Keratinocyte (primary cell): ENCODE measurements at regions not wholly inside any gene's neighbourhood (a gene's known extent, or its start where the extent isn't known, plus 50 kb on each side); places are given as distances from the start of the nearest gene placed in this dataset.

Experiments
- DNase-seq: peaks from one replicate; pipeline ENCODE4 v3.0.0-alpha.2; 2011; ENCODE audit warnings: low read depth, missing footprints, low spot score
- FAIRE-seq: peaks from 2 replicates; lab custom pipeline; 2011; peaks lifted over from hg19 to GRCh38; lab: Jason Lieb, UNC
- H2AFZ ChIP-seq: 2 replicates; pipeline ENCODE4 v1.6.0; 2012; ENCODE audit warnings: low read length, control low read depth, inconsistent platforms; ENCODE audit not compliant: control insufficient read depth
- H3K27ac ChIP-seq: 2 replicates; pipeline ENCODE4 v1.5.1; 2011; ENCODE audit warnings: low read length; ENCODE audit not compliant: control insufficient read depth, insufficient read depth
- H3K27me3 ChIP-seq: 3 replicates; pipeline ENCODE4 v1.6.0; 2011; ENCODE audit warnings: low read length; ENCODE audit not compliant: control insufficient read depth, insufficient read depth; ENCODE audit errors: extremely low read depth
- H3K36me3 ChIP-seq, 2 experiments: 2 replicates in 1 of 2; 3 replicates in 1 of 2; pipeline ENCODE4 v1.5.1; 2011; ENCODE audit warnings: low read length in 2 of 2, mild to moderate bottlenecking in 1 of 2; ENCODE audit not compliant: control insufficient read depth in 2 of 2, insufficient read depth in 2 of 2; ENCODE audit errors: extremely low read depth in 1 of 2
- H3K4me1 ChIP-seq: 3 replicates; pipeline ENCODE4 v1.5.1; 2011; ENCODE audit warnings: low read length; ENCODE audit not compliant: control insufficient read depth, insufficient read depth; ENCODE audit errors: extremely low read depth
- H3K4me2 ChIP-seq: 3 replicates; pipeline ENCODE4 v1.6.0; 2011; ENCODE audit warnings: low read depth, low read length; ENCODE audit not compliant: control insufficient read depth, insufficient read depth; ENCODE audit errors: extremely low read depth
- H3K4me3 ChIP-seq, 3 experiments: fragments of 200-600 bp in 1 of 3; sonication (generic) in 1 of 3; 2 replicates in 2 of 3; 3 replicates in 1 of 3; pipeline ENCODE4 v1.5.1; 2011 to 2016; ENCODE audit warnings: low read length in 3 of 3, mild to moderate bottlenecking in 3 of 3, control low read depth in 2 of 3, inconsistent platforms in 1 of 3, low read depth in 1 of 3, mixed read lengths in 1 of 3, mixed run types in 1 of 3, moderate library complexity in 1 of 3; ENCODE audit not compliant: control insufficient read depth in 2 of 3, insufficient read depth in 2 of 3; ENCODE audit errors: extremely low read depth in 1 of 3
- H3K79me2 ChIP-seq: 2 replicates; pipeline ENCODE4 v1.6.0; 2012; ENCODE audit warnings: low read length; ENCODE audit not compliant: control insufficient read depth, insufficient read depth
- H3K9ac ChIP-seq: 3 replicates; pipeline ENCODE4 v1.6.0; 2011; ENCODE audit warnings: low read length; ENCODE audit not compliant: control insufficient read depth, insufficient read depth; ENCODE audit errors: extremely low read depth
- H3K9me1 ChIP-seq: 3 replicates; pipeline ENCODE4 v1.6.0; 2011; ENCODE audit warnings: low read length; ENCODE audit not compliant: control insufficient read depth, insufficient read depth; ENCODE audit errors: extremely low read depth
- H3K9me3 ChIP-seq: 2 replicates; pipeline ENCODE4 v1.5.1; 2012; ENCODE audit warnings: low read depth, low read length; ENCODE audit not compliant: control insufficient read depth
- H4K20me1 ChIP-seq: 3 replicates; pipeline ENCODE4 v1.6.0; 2011; ENCODE audit warnings: low read length; ENCODE audit not compliant: control insufficient read depth, insufficient read depth; ENCODE audit errors: extremely low read depth
- EZH2 ChIP-seq: IDR thresholded peaks from one replicate; pipeline ENCODE4 v1.6.1; 2012; ENCODE audit warnings: inconsistent platforms, mild to moderate bottlenecking, low read length, moderate library complexity
- dilution Hi-C: fragments of 300-500 bp; cut with MboI; formaldehyde crosslinking; loops from one replicate; pipeline ENCODE4 v1.7.0; 2020; ENCODE audit warnings: low sequenced_read_pairs; ENCODE audit not compliant: extremely low pct_ligation_motif_present
- TF ChIP-seq, protein P1 (sequence below), 3 experiments: IDR thresholded peaks in 1 of 3; conservative IDR thresholded peaks in 1 of 3; optimal IDR thresholded peaks in 1 of 3; 2 replicates in 2 of 3; 3 replicates in 1 of 3; pipeline versions ENCODE3 to v1.5.1; 2011; ENCODE audit warnings: low read length in 3 of 3, mild to moderate bottlenecking in 3 of 3, moderate library complexity in 2 of 3, control low read depth in 1 of 3, inconsistent platforms in 1 of 3; ENCODE audit not compliant: insufficient read depth in 2 of 3; ENCODE audit errors: extremely low read depth in 1 of 3

DNA sequence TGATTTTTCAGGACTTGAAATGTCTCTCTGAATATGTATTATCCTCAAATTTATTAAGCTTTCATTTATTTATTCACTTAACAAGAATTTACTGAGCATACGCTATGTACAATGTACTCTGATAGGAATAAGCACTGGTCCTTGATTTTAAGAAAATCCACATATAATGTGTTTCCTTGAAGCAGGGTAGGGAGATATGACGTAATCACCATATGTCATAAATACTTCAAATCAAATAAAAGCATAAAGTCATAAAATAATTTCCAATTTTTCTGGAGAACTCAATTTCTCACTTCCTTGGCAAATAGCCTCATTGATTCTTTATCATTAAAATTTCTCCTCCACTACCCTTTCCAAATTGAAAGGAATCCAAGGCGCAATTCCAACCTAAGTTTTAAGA lies 177.8 kb upstream of the GAP43 start:
- dilution Hi-C loops, result no loop called here
- no peaks in the 10 kb centered on the region for H3K27me3 ChIP-seq
- DNase-seq, result no peak
- no peaks in the 10 kb centered on the region for H3K4me1 ChIP-seq
- no peaks in the 10 kb centered on the region for H3K9me1 ChIP-seq
- H3K79me2 ChIP-seq, result no peaks in the 10 kb centered on the region
- H3K27ac ChIP-seq, result no peak overlapping the region
- H3K4me3 ChIP-seq, result no peak overlapping the region
- no peak overlapping the region for H2AFZ ChIP-seq
- FAIRE-seq, result no peak
- H4K20me1 ChIP-seq, result no peaks in the 10 kb centered on the region
- TF ChIP-seq EZH2, result no peak
- TF ChIP-seq, protein P1, sequence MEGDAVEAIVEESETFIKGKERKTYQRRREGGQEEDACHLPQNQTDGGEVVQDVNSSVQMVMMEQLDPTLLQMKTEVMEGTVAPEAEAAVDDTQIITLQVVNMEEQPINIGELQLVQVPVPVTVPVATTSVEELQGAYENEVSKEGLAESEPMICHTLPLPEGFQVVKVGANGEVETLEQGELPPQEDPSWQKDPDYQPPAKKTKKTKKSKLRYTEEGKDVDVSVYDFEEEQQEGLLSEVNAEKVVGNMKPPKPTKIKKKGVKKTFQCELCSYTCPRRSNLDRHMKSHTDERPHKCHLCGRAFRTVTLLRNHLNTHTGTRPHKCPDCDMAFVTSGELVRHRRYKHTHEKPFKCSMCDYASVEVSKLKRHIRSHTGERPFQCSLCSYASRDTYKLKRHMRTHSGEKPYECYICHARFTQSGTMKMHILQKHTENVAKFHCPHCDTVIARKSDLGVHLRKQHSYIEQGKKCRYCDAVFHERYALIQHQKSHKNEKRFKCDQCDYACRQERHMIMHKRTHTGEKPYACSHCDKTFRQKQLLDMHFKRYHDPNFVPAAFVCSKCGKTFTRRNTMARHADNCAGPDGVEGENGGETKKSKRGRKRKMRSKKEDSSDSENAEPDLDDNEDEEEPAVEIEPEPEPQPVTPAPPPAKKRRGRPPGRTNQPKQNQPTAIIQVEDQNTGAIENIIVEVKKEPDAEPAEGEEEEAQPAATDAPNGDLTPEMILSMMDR (optimal IDR thresholded peaks at IDR 0.05 in 1 of 3, IDR thresholded peaks at IDR 0.05 in 1 of 3, conservative IDR thresholded peaks at IDR 0.05 in 1 of 3; ENCODE audit: extremely low read depth in 1 of 3, insufficient read depth in 2 of 3, low read length in 3 of 3), result no peak
- no peak overlapping the region for H3K9ac ChIP-seq
- H3K4me2 ChIP-seq, result no peak overlapping the region
- H3K9me3 ChIP-seq, result no peaks in the 10 kb centered on the region
- no peaks in the 10 kb centered on the region for H3K36me3 ChIP-seq

DNA sequence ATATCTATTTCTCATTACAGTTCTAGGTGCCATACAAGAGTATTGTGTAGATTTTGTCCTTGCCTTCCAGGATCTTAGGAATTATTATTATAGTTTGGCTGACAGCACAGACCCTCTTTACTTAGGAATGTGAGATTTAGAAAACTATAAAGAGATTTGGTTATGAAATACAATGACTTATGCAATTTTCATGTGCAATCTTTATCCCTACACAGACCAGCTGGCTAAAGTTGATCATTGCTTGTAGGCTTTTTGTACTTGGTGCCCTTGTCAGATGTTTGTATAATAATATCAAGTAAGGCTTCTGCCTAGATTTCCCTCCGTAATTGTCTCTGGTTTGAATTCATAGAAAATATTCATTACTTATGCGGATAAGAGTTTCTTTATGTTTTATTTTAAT lies 174.5 kb upstream of the GAP43 start:
- Histone ChIP-seq H2AFZ (no peak overlapping the region), H3K36me3 (no peaks in the 10 kb centered on the region), H4K20me1 (no peaks in the 10 kb centered on the region), H3K4me2 (no peak overlapping the region), H3K4me3 (no peak overlapping the region), H3K9me1 (no peaks in the 10 kb centered on the region), H3K9ac (no peak overlapping the region), H3K27me3 (no peaks in the 10 kb centered on the region), H3K27ac (no peak overlapping the region), H3K79me2 (no peaks in the 10 kb centered on the region), H3K4me1 (no peaks in the 10 kb centered on the region), H3K9me3 (no peaks in the 10 kb centered on the region)
- DNase-seq (no peak), FAIRE-seq (no peak)
- dilution Hi-C loops, result no loop called here
- TF ChIP-seq, protein P1 (optimal IDR thresholded peaks at IDR 0.05 in 1 of 3, IDR thresholded peaks at IDR 0.05 in 1 of 3, conservative IDR thresholded peaks at IDR 0.05 in 1 of 3; ENCODE audit: extremely low read depth in 1 of 3, insufficient read depth in 2 of 3, low read length in 3 of 3), result no peak
- TF ChIP-seq EZH2, result no peak
